GM19351 (cell line): ENCODE measurements at regions not wholly inside any gene's neighbourhood (a gene's known extent, or its start where the extent isn't known, plus 50 kb on each side); places are given as distances from the start of the nearest gene placed in this dataset.

Source experiments
- ATAC-seq: cut with Tn5 transposase; IDR thresholded peaks from one replicate; pipeline ENCODE4 v1.9.1; 2021; ENCODE audit warnings: mild to moderate bottlenecking, moderate library complexity; ENCODE audit not compliant: unreplicated experiment

DNA sequence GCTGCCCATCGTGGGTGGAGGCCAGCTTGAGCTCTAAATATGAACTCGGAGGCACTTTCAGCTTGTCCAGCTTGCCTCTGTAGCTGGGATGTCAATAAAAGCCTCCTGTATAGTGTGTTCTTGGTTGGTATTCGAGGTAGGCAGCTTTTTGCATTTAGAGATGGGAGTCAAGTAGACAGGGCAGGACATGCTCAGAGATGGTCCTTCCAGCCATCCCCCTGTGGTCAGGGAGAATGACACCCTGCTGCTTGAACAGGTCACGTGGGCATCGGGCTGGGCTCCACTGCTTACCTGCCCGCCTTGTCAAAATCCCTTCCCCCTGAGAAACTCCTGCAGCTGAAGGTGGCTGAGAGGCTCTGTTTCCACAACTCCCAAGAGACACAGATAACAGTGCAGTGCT, 302.5 kb downstream of the ZNF536 start:
- ATAC-seq = no peak

GRCh38 chr19:30673336-30673735, 301.2 kb downstream of the ZNF536 start:
- ATAC-seq = no peak

- no peak for ATAC-seq
Measured at GRCh38 chr19:30672926-30673325, 300.7 kb downstream of the ZNF536 start.

DNA sequence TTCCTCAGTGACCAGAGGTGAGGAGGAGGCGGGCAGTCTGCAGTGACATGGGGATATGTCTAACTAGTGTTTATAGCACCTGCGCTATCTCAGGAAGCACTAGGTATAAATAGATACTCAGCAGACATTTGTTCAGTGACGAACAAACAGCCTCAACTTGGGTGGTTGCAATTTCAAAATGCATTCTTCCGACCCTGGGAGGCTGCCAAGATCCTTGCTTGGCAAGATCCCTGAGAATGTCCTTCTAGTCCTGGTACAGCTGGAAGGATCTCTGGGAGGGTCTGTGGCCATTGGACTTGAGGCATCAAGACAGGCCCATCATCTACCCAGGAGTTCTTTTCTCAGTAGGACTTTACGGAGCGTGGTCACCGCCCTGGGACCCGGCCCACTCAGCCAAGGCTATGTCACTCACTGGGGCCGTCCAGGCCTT, 299.5 kb downstream of the ZNF536 start:
- no peak for ATAC-seq

- no peak for ATAC-seq
Measured at GRCh38 chr19:30671367-30671619, 299.1 kb downstream of the ZNF536 start.

- ATAC-seq = no peak
Measured at GRCh38 chr19:30670562-30671366, 298.6 kb downstream of the ZNF536 start.

DNA sequence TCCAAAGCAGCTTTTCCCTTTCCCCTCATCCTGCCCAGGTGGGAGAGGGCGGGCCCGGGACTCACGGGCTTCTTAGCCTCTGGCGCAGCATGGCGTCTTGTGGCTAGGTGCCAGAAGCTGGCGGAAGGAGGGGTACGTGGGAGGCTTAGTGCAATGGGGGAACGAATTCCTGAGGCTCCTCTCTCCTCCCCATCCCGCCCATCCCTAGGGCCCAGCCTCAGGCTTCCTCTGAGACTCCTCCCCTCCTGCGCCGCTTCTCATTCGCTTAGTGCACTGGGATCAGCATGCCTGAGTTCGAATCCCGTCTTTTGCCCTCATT, 297.8 kb downstream of the ZNF536 start:
- no peak for ATAC-seq

DNA sequence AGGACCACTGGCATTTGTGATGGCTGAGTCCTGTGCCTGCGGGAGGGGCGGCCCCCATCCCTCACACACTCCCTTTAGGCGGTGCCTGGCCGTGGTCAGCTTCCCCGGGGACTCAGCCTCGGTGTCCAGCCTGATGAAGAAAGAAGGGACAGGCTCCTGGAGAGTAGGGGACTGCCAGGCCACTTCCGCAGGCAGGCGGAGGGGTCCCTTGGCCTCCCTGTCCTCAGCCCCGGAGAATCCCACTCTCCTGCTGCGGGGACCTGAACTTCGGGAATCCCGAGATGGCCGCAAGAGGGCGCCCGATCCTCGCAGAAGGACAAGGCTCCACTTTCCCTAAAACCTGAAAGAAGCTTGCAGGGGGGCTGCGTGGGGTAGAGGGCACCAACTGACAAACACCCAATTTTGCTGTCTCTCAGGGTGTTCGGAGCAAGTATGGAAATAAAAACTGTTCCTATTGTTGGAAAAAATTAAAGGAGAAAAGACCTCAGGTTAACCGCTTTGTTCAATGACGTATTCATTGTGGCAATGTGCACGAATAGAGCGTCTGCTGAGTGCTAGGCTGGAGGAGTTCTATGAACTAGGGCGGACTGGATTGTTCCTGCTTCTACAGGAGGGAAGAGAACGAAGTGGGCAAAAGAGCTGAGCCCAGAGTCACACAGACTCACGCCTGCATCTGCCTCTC, 297.3 kb downstream of the ZNF536 start:
- ATAC-seq = no peak

- ATAC-seq = no peak
Measured at GRCh38 chr19:30668521-30669155, 296.5 kb downstream of the ZNF536 start.

DNA sequence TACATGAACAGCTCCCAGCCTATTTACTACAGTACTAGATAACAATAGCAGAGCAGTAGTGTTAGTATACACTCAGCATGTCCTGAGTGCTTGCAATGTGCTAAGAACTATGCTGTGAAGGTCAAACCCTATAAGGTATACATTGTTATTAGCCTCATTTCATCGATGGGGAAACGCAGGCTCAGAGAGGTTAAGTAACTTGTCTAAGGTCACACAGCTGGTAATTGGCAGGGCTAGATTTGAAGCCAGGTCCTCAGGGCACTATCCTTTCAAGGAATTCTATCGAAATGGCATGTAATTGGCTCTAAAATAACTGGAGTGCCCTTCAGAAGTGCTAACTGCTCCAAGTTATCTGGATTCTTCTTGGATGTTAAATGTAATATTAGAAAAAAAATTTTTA, 295.6 kb downstream of the ZNF536 start:
- ATAC-seq = no peak

DNA sequence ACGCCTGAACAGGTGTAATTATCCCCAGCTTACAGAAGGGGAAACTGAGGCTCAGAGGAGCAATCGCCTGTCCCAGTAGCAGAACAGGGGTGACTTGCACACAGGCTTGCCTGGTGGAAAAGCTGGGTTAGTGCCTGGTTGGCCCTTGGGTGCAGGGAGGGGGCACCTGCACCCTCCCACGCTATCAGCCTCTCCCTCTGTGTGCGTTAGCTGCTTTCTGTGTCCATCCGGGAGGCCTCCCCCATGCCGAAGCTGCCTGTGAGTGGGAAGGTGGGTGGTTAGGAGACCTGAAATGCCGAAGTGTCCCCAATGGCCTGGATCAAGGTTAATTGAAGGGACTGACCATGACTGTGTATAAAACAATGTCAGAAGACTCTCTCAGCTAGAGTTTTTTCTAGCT, 295.0 kb downstream of the ZNF536 start:
- no peak for ATAC-seq

- ATAC-seq = no peak
Measured at GRCh38 chr19:30666301-30666803, 294.2 kb downstream of the ZNF536 start.

DNA sequence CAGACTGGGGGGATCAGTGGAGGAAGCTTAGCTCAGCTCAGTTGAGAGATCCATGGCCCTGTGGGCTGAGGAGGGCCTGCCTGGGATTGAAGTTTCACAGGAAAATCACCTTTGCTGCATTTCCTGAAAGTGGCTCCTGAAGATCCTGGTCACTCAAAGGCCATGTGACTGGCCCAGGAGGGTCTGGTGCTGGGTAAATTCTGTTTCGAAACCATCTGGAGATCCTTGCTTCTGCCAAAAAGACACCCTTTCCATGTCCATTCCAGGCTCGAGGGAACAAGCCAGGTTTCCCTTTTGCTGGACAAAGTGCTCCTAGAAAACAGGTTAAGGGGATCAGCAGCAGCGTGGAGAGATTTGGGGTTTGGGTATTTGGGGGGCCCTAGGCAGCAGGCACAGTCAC, 293.3 kb downstream of the ZNF536 start:
- no peak for ATAC-seq

DNA sequence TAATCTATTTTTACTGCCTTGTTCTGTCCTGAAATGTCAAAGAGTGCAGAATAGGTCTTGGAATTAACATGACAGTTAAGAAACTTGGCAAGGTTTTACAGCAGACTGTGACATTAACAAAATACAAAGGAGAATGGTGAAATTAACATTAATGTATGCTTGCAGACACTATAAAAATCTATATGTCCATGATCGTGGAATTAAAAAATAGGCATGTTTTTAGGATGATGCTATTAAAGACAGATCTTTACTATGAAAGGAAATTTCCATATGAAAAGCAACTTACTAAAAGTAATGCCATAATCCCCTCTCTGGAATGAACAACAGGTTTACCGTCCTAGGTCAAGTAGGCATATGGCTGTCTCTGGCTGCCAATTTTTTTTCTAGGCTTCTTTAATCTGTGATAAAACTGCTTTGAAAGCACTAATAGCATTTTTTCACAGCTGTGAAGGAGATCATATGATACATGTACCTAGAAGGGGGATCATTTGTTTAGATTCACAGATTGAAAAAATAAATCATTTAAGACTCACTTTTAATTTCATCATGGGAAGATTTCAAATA, 291.5 kb downstream of the ZNF536 start:
- no peak for ATAC-seq

DNA sequence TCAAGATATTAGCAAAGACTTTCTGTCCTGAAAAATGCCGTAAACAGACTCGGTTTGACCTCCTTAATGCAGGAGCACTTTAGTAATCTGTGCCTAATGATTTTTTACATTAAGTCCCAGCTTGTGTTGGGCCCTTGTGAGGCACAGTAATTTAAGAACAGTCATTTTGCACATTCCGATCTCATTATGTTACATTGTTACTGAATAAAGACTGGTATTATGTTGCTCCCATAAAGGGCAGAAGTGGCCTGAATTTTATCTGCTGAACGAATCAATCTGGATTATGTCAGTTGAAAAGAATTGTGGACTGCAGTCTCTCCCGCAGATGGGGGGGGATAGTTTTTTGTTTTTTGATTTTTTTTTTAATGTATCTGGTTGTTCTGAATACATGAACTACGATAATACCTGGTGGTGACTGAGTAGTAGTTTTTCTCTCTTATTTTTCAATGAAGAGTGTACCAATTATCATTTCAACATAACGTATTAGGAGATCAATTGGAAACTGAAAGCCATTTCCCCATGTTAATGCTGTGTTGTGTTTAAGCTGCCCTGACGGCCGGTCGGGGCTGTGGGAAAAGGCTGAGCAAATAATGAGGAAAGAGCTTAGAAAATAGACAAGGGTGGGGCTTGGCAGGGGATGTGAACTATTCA, 290.2 kb downstream of the ZNF536 start:
- no peak for ATAC-seq

DNA sequence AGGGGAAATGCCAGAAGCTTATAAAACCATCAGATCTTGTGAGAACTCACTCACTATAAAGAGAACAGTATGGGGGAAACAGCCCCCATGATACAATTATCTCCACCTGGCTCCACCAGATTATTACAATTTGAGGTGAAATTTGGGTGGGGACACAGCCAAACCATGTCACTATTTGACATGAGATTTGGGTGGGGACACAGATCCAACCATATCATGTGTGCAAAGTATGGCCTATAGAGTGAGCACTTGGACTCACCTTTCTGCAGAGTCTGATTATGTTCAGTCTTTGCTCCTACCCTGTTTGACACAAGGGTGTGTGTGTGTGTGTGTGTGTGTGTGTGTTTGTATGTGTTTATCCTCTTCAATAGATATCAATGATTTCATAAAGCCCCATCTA, 287.5 kb downstream of the ZNF536 start:
- no peak for ATAC-seq

DNA sequence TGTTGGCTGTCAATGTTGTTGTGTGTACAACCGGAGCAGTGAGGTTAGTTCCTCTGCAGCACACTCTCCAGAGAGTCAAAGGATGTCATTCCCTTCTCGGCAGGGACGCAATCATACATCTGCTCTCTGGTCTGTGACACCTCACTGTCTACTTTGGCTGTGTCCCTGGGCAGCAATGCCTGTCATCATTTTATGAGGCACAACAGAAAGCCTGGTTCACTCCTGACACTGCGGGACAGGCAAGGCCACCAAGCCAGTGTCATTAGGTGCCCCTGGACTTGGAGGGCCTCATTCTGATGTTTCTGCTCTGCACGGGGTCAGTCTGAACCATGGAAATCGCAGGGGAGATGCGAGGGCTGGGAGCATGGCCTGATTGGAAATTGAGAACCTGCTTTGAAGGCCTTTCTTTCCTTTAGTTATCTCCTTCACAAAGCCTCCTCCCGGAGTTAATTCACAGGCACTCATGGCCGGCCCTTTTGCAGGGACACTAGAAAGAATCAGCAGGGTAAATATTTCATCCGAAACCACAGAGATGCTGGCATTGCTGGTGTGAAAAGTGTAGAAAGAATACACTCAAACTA, 284.4 kb downstream of the ZNF536 start:
- ATAC-seq = no peak

DNA sequence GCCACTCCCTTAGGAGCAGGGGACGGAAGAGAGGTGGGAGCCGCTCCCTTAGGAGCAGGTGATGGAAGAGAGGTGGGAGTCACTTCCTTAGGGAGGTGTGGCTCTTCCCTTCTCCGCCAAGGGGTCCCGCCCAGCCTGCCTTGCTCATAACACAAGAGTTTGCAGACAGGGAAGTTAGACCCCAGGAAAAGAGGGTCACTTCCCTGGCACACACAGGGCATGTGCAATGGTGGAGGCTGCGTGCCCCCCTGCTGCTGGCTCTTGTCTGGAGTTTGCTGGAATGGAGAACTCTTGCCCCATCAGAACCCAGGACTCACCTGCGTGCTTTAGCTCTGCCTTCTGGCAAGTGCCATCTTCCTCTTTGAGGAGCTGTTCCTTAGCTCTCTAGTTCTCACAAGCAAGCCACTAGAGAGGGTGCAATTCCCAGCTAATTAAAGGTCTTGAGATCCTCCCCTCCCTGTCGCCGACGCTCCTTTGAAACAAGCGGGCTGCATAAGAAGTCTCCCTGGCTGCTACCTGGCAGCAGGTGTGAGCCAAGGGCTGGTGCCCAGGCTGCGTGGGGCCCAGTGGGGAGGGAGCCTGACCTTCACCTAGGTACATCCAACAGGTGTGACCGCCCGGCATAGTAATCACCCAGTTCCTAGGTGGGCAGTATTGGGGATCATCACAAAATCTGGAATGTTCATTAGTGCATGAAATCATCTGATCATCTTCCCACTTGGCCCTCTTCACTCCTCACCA, 281.6 kb downstream of the ZNF536 start:
- ATAC-seq = no peak

- no peak for ATAC-seq
Measured at GRCh38 chr19:30652751-30653150, 280.6 kb downstream of the ZNF536 start.

- ATAC-seq = no peak
Measured at GRCh38 chr19:30651691-30652090, 279.5 kb downstream of the ZNF536 start.
